ENCODE measurements at regions not wholly inside any gene's neighbourhood (a gene's known extent, or its start where the extent isn't known, plus 50 kb on each side); places are given as distances from the start of the nearest gene placed in this dataset.
"Not testable (repeated sequence)": the region's sequence is repeated elsewhere in the genome, so short reads cannot be mapped to it uniquely, and the experiment has no call there.

DNA sequence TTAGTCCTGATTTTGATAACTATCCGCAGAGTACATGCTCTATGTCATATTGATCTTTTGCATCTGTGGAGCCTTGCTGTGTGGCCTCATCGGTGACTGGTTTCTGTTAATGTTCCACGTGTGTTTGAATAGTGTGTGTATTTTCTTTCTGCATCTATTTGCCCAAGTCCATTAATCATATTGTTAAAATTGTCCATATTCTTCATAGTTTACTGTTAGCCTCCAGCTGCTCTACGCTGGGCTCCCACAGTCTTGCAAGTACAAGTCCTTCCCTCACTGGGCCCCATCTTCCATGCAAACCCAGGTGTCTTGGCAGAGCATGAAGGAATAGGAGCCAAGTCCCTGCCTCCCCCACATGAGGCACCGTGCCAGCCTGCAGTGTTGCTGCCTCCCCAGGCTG lies 145.4 kb upstream of the NBPF12 start:
- TF ChIP-seq, protein P1, sequence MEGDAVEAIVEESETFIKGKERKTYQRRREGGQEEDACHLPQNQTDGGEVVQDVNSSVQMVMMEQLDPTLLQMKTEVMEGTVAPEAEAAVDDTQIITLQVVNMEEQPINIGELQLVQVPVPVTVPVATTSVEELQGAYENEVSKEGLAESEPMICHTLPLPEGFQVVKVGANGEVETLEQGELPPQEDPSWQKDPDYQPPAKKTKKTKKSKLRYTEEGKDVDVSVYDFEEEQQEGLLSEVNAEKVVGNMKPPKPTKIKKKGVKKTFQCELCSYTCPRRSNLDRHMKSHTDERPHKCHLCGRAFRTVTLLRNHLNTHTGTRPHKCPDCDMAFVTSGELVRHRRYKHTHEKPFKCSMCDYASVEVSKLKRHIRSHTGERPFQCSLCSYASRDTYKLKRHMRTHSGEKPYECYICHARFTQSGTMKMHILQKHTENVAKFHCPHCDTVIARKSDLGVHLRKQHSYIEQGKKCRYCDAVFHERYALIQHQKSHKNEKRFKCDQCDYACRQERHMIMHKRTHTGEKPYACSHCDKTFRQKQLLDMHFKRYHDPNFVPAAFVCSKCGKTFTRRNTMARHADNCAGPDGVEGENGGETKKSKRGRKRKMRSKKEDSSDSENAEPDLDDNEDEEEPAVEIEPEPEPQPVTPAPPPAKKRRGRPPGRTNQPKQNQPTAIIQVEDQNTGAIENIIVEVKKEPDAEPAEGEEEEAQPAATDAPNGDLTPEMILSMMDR (conservative IDR thresholded peaks at IDR 0.05; ENCODE audit: low read depth, low read length), result not testable (repeated sequence)
- not testable (repeated sequence) for TF ChIP-seq EZH2 (IDR thresholded peaks at IDR 0.05; ENCODE audit: low read length, unreplicated experiment); EZH2phosphoT487 (IDR thresholded peaks at IDR 0.05; ENCODE audit: borderline replicate concordance, low read length)

Measured in PC-3 (cell line).